MG63 (cell line): ENCODE measurements at regions not wholly inside any gene's neighbourhood (a gene's known extent, or its start where the extent isn't known, plus 50 kb on each side); places are given as distances from the start of the nearest gene placed in this dataset.
"Not testable (repeated sequence)": the region's sequence is repeated elsewhere in the genome, so short reads cannot be mapped to it uniquely, and the experiment has no call there.

Experiments
- DNase-seq: peaks from one replicate; pipeline ENCODE4 v3.0.0-alpha.2; 2020
- H3K27me3 ChIP-seq: fragments of 250-450 bp; sonication (Bioruptor Pico); 2 replicates; pipeline ENCODE4 v1.5.1; 2020; ENCODE audit warnings: mild to moderate bottlenecking, moderate library complexity
- H3K36me3 ChIP-seq: fragments of 250-450 bp; sonication (Bioruptor Pico); 2 replicates; pipeline ENCODE4 v1.5.1; 2020; ENCODE audit warnings: mild to moderate bottlenecking, moderate library complexity
- H3K4me3 ChIP-seq: fragments of 250-450 bp; sonication (Bioruptor Pico); 2 replicates; pipeline ENCODE4 v1.5.1; 2020; ENCODE audit warnings: mild to moderate bottlenecking, moderate library complexity
- H3K9me3 ChIP-seq: fragments of 250-450 bp; sonication (Bioruptor Pico); 2 replicates; pipeline ENCODE4 v1.5.1; 2020; ENCODE audit warnings: mild to moderate bottlenecking, moderate library complexity

DNA sequence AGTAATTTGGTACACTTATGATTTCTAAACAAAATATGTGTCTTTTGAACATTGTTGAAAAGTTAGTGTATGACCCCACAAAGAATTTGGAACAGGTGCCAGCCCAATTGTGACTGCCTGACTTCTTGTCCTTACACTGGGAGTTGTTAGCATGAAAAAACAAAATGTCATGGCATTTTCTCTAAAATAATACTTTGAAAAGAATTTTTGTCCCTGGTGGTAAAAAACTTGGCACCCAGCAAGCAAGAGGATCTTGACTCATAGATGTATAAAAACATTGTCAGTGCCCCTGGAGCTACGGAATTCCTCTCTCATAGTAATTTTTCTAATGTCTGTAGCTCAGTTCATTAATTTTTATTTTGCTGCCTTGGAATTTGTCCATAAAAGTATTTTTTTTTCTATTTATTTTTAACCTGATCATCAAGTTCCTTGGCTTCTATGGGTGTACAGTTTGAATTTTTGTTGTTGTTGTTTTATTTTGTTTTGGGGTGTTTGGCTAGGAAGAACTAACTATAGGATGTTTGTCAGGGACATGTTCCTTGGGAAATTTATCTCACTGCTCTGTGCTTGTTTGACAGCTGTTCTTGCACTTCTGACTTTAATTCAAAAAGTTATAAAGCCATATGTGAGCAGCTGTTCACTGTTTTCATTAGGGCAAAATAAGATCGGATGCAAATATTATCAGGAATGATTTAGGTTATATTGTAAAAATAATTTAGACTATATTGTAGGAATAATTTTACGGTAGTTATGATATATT is 95.4 kb upstream of the NUDT6 start:
- peak; percentile 45 for DNase-seq
- H3K4me3 ChIP-seq: no peak overlapping the region
- H3K36me3 ChIP-seq: no peaks in the 10 kb centered on the region; the same call in 1 of the 2 replicates
- no peaks in the 10 kb centered on the region; the same call in 1 of the 2 replicates for H3K9me3 ChIP-seq
- H3K27me3 ChIP-seq: no peaks in the 10 kb centered on the region

DNA sequence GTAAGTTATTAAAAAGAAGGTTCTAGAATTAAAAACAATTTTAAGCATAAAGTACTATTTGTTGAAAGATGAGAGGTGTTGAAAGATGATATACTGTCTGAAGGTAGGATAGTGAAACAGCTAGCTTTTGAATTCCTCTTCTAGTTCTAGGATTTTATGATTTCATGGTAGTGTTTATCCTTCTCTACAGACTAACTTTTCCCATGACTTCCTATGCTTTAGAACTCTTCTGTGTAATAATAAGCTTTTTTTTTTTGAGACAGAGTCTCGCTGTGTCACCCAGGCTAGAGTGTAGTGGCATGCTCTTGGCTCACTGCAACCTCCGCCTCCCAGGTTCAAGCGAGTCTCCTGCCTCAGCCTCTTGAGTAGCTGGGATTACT is 96.0 kb upstream of the NUDT6 start:
- Histone ChIP-seq H3K9me3 (no peaks in the 10 kb centered on the region; the same call in 1 of the 2 replicates), H3K4me3 (no peak overlapping the region), H3K27me3 (no peaks in the 10 kb centered on the region), H3K36me3 (peaks cover 2% of the 10 kb centered on the region; the same call in 1 of the 2 replicates)
- no peak for DNase-seq

DNA sequence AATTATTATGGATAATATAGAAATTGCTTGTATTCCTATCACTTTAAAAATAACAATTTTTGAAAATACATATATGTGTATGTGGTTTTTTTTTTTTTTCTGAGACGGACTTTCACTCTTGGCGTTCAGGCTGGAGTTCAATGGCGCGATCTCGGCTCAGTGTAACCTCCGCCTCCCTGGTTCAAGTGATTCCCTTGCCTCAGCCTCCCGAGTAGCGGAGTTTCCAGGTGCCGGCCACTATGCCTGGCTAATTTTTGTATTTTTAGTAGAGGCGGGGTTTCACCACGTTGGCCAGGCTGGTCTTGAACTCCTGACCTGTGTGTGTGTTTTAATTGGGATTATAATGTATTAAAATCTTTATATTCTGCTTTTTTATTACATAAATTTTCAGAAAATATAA is 97.9 kb upstream of the NUDT6 start:
- Histone ChIP-seq H3K27me3 (no peaks in the 10 kb centered on the region), H3K9me3 (no peaks in the 10 kb centered on the region; the same call in 1 of the 2 replicates), H3K4me3 (no peak overlapping the region), H3K36me3 (peaks cover 3% of the 10 kb centered on the region; the same call in 1 of the 2 replicates)
- no peak for DNase-seq

DNA sequence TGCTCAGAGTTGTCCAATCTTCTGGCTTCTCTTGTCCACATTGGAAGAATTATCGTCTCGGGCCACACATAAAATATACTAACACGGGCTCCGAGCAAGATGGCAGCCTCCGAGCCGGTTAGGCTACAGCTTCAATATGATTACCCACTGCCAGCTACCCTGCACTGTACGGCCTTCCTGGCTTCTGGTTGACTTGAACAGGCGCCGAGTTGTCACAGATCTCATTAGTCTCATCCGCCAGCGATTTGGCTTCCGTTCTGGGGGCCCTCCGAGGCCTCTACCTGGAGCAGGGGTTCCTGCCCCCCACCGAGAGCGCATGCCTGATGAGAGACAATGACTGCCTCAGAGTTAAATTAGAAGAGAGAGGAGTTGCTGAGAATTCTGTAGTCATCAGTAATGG is 101.2 kb upstream of the NUDT6 start:
- DNase-seq: no peak
- H3K4me3 ChIP-seq: no peak overlapping the region
- no peaks in the 10 kb centered on the region; the same call in 1 of the 2 replicates for H3K9me3 ChIP-seq
- no peaks in the 10 kb centered on the region for H3K27me3 ChIP-seq
- H3K36me3 ChIP-seq: peaks cover 3% of the 10 kb centered on the region; the same call in 1 of the 2 replicates

DNA sequence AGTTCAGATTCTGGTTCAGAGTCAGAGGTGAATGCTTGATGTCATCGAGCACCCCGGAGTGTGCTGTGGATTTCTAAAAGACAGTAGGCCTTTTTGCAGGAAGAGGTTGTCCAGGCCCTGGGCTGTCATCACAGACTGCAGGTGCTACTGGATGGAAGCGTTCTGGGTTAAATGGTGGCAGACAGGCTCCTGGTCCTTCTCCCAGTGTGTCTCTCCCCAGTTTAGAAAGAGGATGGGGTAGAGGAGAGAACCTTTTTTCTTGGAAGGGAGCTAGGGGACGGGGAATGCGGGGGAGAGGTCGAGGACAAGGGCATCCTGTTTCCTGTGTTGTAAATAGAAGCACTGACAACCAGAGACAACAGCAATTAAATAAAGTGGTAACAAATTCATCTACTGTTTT is 102.3 kb upstream of the NUDT6 start:
- H3K9me3 ChIP-seq: no peaks in the 10 kb centered on the region; the same call in 1 of the 2 replicates
- no peak for DNase-seq
- no peaks in the 10 kb centered on the region for H3K27me3 ChIP-seq
- H3K36me3 ChIP-seq: peaks cover 3% of the 10 kb centered on the region; the same call in 1 of the 2 replicates
- no peak overlapping the region for H3K4me3 ChIP-seq

DNA sequence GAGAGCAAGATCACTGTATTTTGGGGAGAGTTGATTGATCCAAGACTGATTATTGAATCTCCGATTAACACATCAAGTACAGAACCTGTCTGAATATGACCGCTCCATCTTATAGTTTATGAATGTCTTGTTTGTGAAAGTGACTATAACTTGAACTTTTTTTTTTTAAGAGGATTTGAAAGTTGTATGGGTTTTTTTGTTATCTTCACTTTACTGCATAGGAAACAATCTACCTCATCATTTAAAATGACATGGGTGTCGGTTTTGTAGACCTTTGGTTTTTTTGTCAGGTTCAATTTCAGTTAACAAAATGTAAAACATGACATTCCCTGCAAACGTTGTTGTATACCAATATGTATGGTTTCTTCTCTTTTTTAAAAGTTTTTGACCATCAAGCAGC is 103.0 kb upstream of the NUDT6 start:
- Histone ChIP-seq H3K4me3 (no peak overlapping the region), H3K27me3 (no peaks in the 10 kb centered on the region), H3K9me3 (no peaks in the 10 kb centered on the region; the same call in 1 of the 2 replicates), H3K36me3 (peaks cover 3% of the 10 kb centered on the region; the same call in 1 of the 2 replicates)
- DNase-seq: no peak

DNA sequence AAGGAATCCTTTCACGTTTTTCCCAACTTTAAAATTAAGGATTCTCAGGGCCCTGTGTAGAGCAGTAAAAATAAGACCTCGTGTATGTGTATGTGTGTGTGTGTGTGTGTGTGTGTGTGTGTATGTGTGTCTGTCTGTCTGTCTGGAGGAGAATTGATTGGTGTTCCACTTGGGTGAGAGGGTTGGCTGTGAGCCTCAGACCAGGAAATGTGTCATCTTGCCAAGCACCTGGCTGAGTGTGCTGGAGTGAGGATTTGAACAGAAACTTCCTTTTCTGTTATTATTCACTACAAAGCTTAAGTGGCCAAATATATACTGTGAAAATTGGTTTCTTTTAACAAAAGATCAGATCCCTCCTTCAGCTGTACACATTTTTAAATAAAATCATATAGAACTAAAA is 103.6 kb upstream of the NUDT6 start:
- peak; percentile 37 for DNase-seq
- not testable (repeated sequence) for H3K27me3 ChIP-seq, H3K9me3 ChIP-seq, H3K4me3 ChIP-seq, H3K36me3 ChIP-seq

DNA sequence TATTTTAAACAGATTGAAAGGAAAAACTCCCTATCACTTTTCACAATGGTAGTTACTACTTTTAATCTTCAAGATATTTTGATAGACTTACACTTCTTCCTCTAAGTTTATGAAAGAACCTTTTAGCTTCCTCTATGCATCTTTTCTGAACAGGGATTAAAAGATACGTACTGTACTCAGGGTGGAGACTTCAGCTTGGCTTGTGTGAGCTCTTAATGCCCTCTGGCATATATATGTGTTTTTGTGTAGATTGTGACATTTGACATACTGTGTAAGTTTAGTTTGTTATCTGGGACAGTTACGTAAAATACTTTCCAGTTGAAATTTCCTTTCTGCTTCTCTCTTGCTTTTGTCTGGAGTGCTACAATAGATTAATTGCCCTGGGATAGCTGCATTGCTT is 109.3 kb upstream of the NUDT6 start:
- Histone ChIP-seq H3K36me3 (no peaks in the 10 kb centered on the region; the same call in 1 of the 2 replicates), H3K27me3 (no peaks in the 10 kb centered on the region), H3K9me3 (no peaks in the 10 kb centered on the region), H3K4me3 (no peak overlapping the region)
- DNase-seq: no peak

DNA sequence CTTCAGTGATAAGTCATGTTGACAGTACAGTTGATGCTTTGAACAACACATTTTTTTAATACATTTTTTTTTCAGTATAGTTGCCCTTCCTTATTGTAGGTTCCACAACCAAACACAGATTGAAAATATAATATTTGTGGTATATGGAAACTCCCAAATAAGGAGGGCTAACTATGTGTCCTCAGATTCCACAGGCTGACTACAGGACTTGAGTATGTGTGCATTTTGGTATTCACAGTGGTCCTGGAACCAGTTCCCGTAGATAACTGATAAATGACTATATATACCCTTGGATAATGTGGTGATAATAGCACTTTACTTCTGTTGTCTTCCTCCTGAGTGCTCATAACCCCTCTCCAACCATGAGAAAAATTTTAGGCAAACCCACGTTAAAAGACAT is 111.6 kb upstream of the NUDT6 start:
- Histone ChIP-seq H3K4me3 (no peak overlapping the region), H3K9me3 (no peaks in the 10 kb centered on the region), H3K27me3 (no peaks in the 10 kb centered on the region), H3K36me3 (no peaks in the 10 kb centered on the region; the same call in 1 of the 2 replicates)
- DNase-seq: no peak

DNA sequence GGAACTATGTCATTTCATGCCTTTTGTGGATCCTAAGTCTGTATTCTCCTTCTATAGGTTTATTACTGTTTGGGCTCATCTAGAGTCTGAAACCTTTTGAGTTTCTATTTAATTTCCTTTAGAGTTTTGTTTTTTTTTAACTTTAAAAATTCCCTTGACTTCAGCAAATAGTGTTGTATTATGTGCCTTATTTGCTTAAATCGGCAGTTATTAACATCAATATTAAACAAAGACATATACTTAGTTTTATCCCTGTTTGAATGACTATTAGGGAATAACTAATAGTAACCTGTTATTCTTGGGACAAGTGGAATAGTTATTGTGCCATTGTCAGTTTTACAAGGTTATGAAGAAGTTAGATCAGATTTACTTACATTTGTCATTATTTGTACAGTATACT is 112.8 kb upstream of the NUDT6 start:
- H3K36me3 ChIP-seq: no peaks in the 10 kb centered on the region; the same call in 1 of the 2 replicates
- no peak overlapping the region for H3K4me3 ChIP-seq
- H3K27me3 ChIP-seq: no peaks in the 10 kb centered on the region
- no peak for DNase-seq
- H3K9me3 ChIP-seq: no peaks in the 10 kb centered on the region

DNA sequence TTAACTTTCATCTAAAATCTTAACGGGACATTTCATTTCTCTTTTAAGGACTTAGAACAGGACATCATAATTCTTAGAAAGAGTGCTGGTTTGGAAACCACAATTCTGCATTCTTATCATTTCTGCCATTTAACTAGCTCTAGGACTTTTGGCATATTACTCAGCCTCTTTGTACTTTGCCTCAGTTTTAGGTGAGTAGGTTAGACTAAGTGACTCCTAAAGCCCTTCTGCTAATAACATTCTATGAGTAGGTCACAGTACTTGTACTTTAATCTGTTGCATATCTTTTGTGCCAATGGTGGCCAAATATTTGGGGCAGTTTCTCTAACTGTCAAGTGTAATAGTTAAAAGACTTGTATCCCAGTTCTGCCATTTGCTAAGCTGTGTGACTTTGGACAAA is 115.4 kb upstream of the NUDT6 start:
- DNase-seq: no peak
- Histone ChIP-seq H3K4me3 (no peak overlapping the region), H3K36me3 (no peaks in the 10 kb centered on the region), H3K27me3 (no peaks in the 10 kb centered on the region), H3K9me3 (peaks cover 4% of the 10 kb centered on the region)

DNA sequence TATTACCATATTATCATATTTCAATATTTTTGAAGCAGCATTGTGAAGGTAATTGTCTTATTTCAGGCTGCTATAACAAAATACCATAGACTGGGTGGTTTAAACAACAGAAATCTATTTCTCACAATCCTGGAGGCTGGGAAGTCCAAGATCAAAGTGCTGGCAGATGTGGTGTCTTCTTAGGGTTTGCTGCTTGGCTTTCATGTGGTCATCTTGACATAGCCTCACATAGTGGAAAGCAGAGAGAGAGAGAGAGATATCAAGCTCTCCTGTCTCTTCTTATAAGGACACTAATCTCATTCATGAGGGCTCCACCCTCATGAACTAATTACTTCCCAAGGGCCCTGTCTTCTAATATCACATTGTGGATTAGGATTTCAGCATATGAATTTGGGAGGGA is 119.7 kb upstream of the NUDT6 start:
- no peaks in the 10 kb centered on the region for H3K27me3 ChIP-seq
- peaks cover 6% of the 10 kb centered on the region; the same call in 1 of the 2 replicates for H3K36me3 ChIP-seq
- peaks cover 17% of the 10 kb centered on the region for H3K9me3 ChIP-seq
- H3K4me3 ChIP-seq: no peak overlapping the region
- no peak for DNase-seq

DNA sequence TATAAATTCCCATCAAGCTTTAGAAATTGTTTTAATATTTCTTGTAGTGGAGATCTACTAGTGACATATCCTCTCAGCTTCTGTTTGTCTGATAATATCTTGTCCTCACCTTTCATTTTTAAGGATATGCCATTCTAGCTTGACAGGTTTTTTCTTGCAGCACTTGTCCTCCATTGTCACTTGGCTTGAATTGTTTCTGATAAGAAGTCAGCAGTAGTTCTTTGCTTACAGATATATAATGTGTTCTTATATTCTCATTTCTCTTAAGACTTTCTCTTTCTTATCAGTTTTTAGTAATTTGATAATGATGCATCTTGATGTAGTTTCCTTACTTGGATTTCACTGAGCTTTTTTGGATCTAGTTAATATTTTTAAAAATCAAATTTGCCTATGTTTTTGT is 120.6 kb upstream of the NUDT6 start:
- DNase-seq: no peak
- Histone ChIP-seq H3K4me3 (no peak overlapping the region), H3K36me3 (peaks cover 6% of the 10 kb centered on the region; the same call in 1 of the 2 replicates), H3K9me3 (peaks cover 17% of the 10 kb centered on the region), H3K27me3 (no peaks in the 10 kb centered on the region)

DNA sequence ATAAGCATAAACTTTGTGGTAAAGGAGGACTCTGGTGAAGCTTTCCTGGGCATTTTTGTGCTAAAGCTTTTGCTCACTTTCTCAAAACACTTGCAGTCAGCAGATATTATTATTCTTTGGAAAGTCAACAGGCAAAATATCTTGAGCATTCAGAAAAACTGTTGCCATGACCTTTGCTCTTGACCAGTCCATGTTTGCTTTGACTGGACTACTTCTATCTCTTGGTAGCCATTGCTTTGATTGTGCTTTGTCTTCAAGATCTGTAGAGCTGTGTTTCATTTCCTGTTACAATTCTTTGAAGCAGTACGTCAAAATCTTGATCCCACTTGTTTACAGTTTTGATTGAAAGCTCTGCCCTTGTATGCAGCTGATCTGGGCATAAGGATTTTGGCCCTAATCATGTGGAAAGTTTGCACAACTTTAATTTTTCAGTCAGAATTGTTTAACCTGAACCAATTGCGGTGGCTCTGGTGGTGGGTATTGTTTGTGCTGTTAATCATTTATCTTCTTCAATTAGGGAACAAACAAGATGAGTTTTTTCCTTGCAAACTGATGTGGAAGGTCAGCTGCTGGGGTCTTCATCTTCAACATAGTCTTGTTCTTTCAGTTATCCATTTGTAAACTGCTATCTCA is 121.5 kb upstream of the NUDT6 start:
- H3K36me3 ChIP-seq: peaks cover 6% of the 10 kb centered on the region; the same call in 1 of the 2 replicates
- no peak for DNase-seq

DNA sequence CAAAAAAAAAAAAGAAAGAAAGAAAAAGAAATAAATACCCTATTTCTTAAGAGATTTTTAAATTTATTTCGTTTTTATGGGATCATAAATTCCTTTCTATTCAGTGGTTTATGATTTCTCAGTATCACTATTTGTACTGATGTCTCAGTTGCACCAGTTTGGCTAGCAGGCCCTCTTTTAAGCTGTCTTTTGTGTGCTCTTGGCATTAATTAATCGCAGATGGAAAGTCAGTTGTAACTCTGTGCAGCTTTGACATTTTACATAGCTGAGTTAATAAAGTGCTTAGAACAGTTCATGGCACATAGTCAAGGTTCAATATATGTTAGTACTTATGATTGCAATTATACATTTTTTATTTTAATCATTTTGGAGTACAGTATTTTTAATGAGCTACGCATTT is 123.7 kb upstream of the NUDT6 start:
- no peak overlapping the region for H3K4me3 ChIP-seq
- no peak for DNase-seq
- no peaks in the 10 kb centered on the region for H3K27me3 ChIP-seq
- H3K36me3 ChIP-seq: peaks cover 6% of the 10 kb centered on the region; the same call in 1 of the 2 replicates
- peaks cover 33% of the 10 kb centered on the region for H3K9me3 ChIP-seq

More for the DNA sequence above, 121.5 kb upstream of the NUDT6 start:
- Histone ChIP-seq H3K27me3 (no peaks in the 10 kb centered on the region), H3K9me3 (peaks cover 24% of the 10 kb centered on the region), H3K4me3 (no peak overlapping the region)

DNA sequence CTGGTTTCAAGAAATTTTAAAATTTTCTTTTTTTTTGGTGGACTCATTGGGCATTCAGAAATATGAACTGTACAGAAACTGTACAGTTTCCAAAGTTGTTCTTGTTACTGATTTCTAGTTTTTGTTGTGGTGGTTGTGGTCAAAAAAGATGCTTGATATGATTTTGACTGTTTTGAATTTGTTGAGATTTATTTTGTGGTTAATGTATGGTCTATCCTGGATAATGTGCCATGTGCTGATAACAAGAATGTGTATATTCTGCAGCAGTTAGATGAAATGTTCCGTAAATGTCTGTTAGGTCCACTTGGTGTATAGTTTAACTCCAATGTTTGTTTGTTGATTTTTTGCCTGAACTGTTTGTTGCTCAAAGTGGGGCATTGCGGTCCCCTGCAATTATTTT is 127.6 kb upstream of the NUDT6 start:
- peaks cover 37% of the 10 kb centered on the region for H3K9me3 ChIP-seq
- no peak for DNase-seq
- H3K27me3 ChIP-seq: no peaks in the 10 kb centered on the region
- peaks cover 19% of the 10 kb centered on the region for H3K36me3 ChIP-seq
- no peak overlapping the region for H3K4me3 ChIP-seq

DNA sequence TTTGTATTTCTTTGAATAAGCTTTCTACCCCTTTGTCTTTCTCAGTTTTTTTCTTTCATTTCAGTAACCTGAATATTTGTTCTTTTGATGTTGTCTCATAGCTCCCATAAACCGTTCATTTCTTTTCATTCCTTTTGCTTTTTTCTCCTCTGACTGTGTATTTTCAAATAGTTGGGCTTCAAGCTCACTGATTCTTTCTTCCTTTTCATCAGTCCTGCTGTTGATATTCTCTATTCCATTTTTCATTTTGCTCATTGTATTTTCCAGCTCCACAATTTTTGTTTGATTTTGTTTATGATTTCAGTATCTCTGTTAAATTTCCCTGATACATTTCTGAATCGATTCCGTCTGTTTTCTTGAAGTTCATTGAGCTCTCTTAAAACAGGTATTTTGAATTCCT is 129.6 kb upstream of the NUDT6 start:
- Histone ChIP-seq H3K27me3 (no peaks in the 10 kb centered on the region), H3K36me3 (peaks cover 30% of the 10 kb centered on the region), H3K4me3 (no peak overlapping the region), H3K9me3 (peaks cover 40% of the 10 kb centered on the region)
- no peak for DNase-seq

DNA sequence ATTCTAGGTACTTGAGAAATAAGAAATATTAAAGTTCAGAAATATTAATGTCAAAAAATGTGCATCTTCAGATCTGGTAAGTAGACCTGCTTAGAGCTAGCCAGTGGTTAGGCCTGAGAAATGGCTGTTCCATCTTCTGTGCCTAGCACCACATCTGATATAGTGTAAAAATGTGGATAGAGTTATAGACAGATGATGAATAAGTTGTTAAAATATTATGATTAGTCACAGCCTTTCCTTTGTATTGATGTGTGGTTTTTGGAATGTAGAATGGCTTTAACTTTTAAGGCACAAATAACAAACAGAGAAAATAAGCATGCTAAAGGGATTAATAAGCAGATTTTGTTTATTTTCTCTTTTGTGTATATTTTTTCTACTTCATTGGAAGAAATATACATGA is 133.5 kb upstream of the NUDT6 start:
- DNase-seq: no peak
- no peaks in the 10 kb centered on the region for H3K27me3 ChIP-seq
- peaks cover 43% of the 10 kb centered on the region for H3K36me3 ChIP-seq
- H3K4me3 ChIP-seq: no peak overlapping the region
- peaks cover 26% of the 10 kb centered on the region for H3K9me3 ChIP-seq
